SK-N-SH treated with all-trans-retinoic acid at 6 μM for 48 hours (cell line): ENCODE measurements at regions not wholly inside any gene's neighbourhood (a gene's known extent, or its start where the extent isn't known, plus 50 kb on each side); places are given as distances from the start of the nearest gene placed in this dataset.

Experiments used
- ATAC-seq: fragments of 200-7000 bp; cut with Tn5 transposase; 3 replicates; pipeline ENCODE4 v1.9.1; 2020; ENCODE audit warnings: mild to moderate bottlenecking, moderate library complexity
- ARNTL ChIP-seq: fragments of 450-650 bp; formaldehyde crosslinking; IDR thresholded peaks from 2 replicates; pipeline ENCODE4 v1.5.0; 2020; ENCODE audit warnings: low read depth, mild to moderate bottlenecking, moderate library complexity, borderline replicate concordance
- BACH2 ChIP-seq: fragments of 250-450 bp; sonication (Bioruptor Pico); IDR thresholded peaks from 2 replicates; pipeline ENCODE4 v1.9.0; 2021; ENCODE audit warnings: mild to moderate bottlenecking, borderline replicate concordance
- CREB5 ChIP-seq: fragments of 250-450 bp; sonication (Bioruptor Pico); IDR thresholded peaks from 2 replicates; pipeline ENCODE4 v1.5.1; 2020; ENCODE audit warnings: low read depth, mild to moderate bottlenecking, moderate library complexity
- CSDC2 ChIP-seq: fragments of 250-450 bp; sonication (Bioruptor Pico); IDR thresholded peaks from 2 replicates; pipeline ENCODE4 v1.5.0; 2020; ENCODE audit warnings: mild to moderate bottlenecking, moderate library complexity
- CSRNP3 ChIP-seq: fragments of 250-450 bp; sonication (Bioruptor Pico); IDR thresholded peaks from 2 replicates; pipeline ENCODE4 v1.5.1; 2021; ENCODE audit warnings: mild to moderate bottlenecking, moderate library complexity
- ESRRG ChIP-seq: fragments of 250-450 bp; sonication (Bioruptor Pico); IDR thresholded peaks from 2 replicates; pipeline ENCODE4 v1.6.1; 2021; ENCODE audit warnings: mild to moderate bottlenecking
- GLIS3 ChIP-seq: fragments of 250-450 bp; sonication (Bioruptor Pico); IDR thresholded peaks from 2 replicates; pipeline ENCODE4 v1.5.0; 2020; ENCODE audit warnings: mild to moderate bottlenecking, moderate library complexity
- ISL1 ChIP-seq: fragments of 250-450 bp; sonication (Bioruptor Pico); IDR thresholded peaks from 2 replicates; pipeline ENCODE4 v2.1.2; 2022; ENCODE audit warnings: mild to moderate bottlenecking, moderate library complexity
- OSR1 ChIP-seq: fragments of 250-450 bp; sonication (Bioruptor Pico); IDR thresholded peaks from 2 replicates; pipeline ENCODE4 v1.8.0; 2022; ENCODE audit warnings: moderate library complexity, mild to moderate bottlenecking, inconsistent platforms
- PATZ1 ChIP-seq: fragments of 250-450 bp; sonication (Bioruptor Pico); IDR thresholded peaks from 2 replicates; pipeline ENCODE4 v1.8.0; 2020; ENCODE audit warnings: mild to moderate bottlenecking, moderate library complexity, borderline replicate concordance
- POU6F1 ChIP-seq: fragments of 250-450 bp; sonication (Bioruptor Pico); IDR thresholded peaks from 2 replicates; pipeline ENCODE4 v1.8.0; 2021; ENCODE audit warnings: low read depth, mild to moderate bottlenecking, moderate library complexity, borderline replicate concordance
- PPARA ChIP-seq: fragments of 250-450 bp; sonication (Bioruptor Pico); IDR thresholded peaks from 2 replicates; pipeline ENCODE4 v1.5.0; 2020; ENCODE audit warnings: mild to moderate bottlenecking, borderline replicate concordance
- RARB ChIP-seq: fragments of 250-450 bp; sonication (Bioruptor Pico); IDR thresholded peaks from 2 replicates; pipeline ENCODE4 v1.8.0; 2021; ENCODE audit warnings: mild to moderate bottlenecking, moderate library complexity
- SNAI2 ChIP-seq: fragments of 250-450 bp; sonication (Bioruptor Pico); IDR thresholded peaks from 2 replicates; pipeline ENCODE4 v1.5.0; 2020; ENCODE audit warnings: mild to moderate bottlenecking, moderate library complexity
- TCF4 ChIP-seq: fragments of 250-450 bp; sonication (Bioruptor Pico); IDR thresholded peaks from 2 replicates; pipeline ENCODE4 v1.8.0; 2021; ENCODE audit warnings: mild to moderate bottlenecking, moderate library complexity, borderline replicate concordance
- TOX ChIP-seq: fragments of 250-450 bp; sonication (Bioruptor Pico); IDR thresholded peaks from 2 replicates; pipeline ENCODE4 v1.8.0; 2021; ENCODE audit warnings: mild to moderate bottlenecking, moderate library complexity, borderline replicate concordance
- TSHZ2 ChIP-seq: fragments of 250-450 bp; sonication (Bioruptor Pico); IDR thresholded peaks from 2 replicates; pipeline ENCODE4 v1.5.0; 2020; ENCODE audit warnings: mild to moderate bottlenecking, moderate library complexity
- ZC3H10 ChIP-seq: fragments of 250-450 bp; sonication (Bioruptor Pico); IDR thresholded peaks from 2 replicates; pipeline ENCODE4 v1.5.1; 2021; ENCODE audit warnings: mild to moderate bottlenecking, moderate library complexity
- ZFP3 ChIP-seq: fragments of 250-450 bp; sonication (Bioruptor Pico); IDR thresholded peaks from 2 replicates; pipeline ENCODE4 v1.5.0; 2020; ENCODE audit warnings: mild to moderate bottlenecking, moderate library complexity
- ZNF565 ChIP-seq: fragments of 450-650 bp; formaldehyde crosslinking; conservative IDR thresholded peaks from 2 replicates; pipeline ENCODE4 v1.5.0; 2020; ENCODE audit warnings: low read depth, mild to moderate bottlenecking, moderate library complexity
- ZNF70 ChIP-seq: fragments of 450-650 bp; formaldehyde crosslinking; IDR thresholded peaks from 2 replicates; pipeline ENCODE4 v1.5.0; 2020; ENCODE audit warnings: mild to moderate bottlenecking, moderate library complexity
- ZNF8 ChIP-seq: fragments of 450-650 bp; formaldehyde crosslinking; IDR thresholded peaks from 2 replicates; pipeline ENCODE4 v1.5.0; 2020; ENCODE audit warnings: mild to moderate bottlenecking, moderate library complexity

GRCh38 chr19:27654266-27654990, 1558.5 kb downstream of the UQCRFS1 start:
- ATAC-seq: no peak
- TF ChIP-seq OSR1: no peak
- no peak for TF ChIP-seq GLIS3
- TF ChIP-seq RARB (CRISPR knock-in tag): no peak
- TF ChIP-seq TOX (CRISPR knock-in tag): no peak
- no peak for TF ChIP-seq TSHZ2 (CRISPR knock-in tag)
- TF ChIP-seq ZC3H10 (CRISPR knock-in tag): no peak
- TF ChIP-seq ISL1 (CRISPR knock-in tag): no peak
- TF ChIP-seq BACH2 (CRISPR knock-in tag): no peak
- TF ChIP-seq CSDC2: no peak

- TF ChIP-seq ZNF70 (no peak), ARNTL (CRISPR knock-in tag) (no peak), TCF4 (CRISPR knock-in tag) (no peak), PPARA (CRISPR knock-in tag) (no peak), ZNF8 (CRISPR knock-in tag) (no peak), SNAI2 (CRISPR knock-in tag) (no peak), ESRRG (CRISPR knock-in tag) (no peak), ZNF565 (CRISPR knock-in tag) (no peak), BACH2 (CRISPR knock-in tag) (no peak), CREB5 (no peak)
- no peak for ATAC-seq
Measured at GRCh38 chr19:27652796-27653195, 1560.2 kb downstream of the UQCRFS1 start.

GRCh38 chr19:27652281-27652680, 1560.7 kb downstream of the UQCRFS1 start:
- TF ChIP-seq TOX (CRISPR knock-in tag): no peak
- ATAC-seq: no peak

GRCh38 chr19:27647423-27647822, 1565.5 kb downstream of the UQCRFS1 start:
- no peak for TF ChIP-seq CSDC2
- no peak for TF ChIP-seq PATZ1 (CRISPR knock-in tag)
- TF ChIP-seq ZFP3 (CRISPR knock-in tag): no peak
- TF ChIP-seq ZNF565 (CRISPR knock-in tag): no peak
- TF ChIP-seq BACH2 (CRISPR knock-in tag): no peak
- TF ChIP-seq RARB (CRISPR knock-in tag): no peak
- TF ChIP-seq GLIS3: no peak
- no peak for TF ChIP-seq OSR1
- TF ChIP-seq PPARA (CRISPR knock-in tag): no peak
- no peak for TF ChIP-seq ZC3H10 (CRISPR knock-in tag)
- ATAC-seq: no peak

- ATAC-seq: no peak
- TF ChIP-seq TCF4 (CRISPR knock-in tag) (no peak), SNAI2 (CRISPR knock-in tag) (no peak), CREB5 (no peak), POU6F1 (CRISPR knock-in tag) (no peak), GLIS3 (no peak), TOX (CRISPR knock-in tag) (no peak), CSRNP3 (no peak)
Measured at GRCh38 chr19:27635401-27635800, 1577.5 kb downstream of the UQCRFS1 start.
